Testis (tissue), 2 donors: ENCODE measurements at regions not wholly inside any gene's neighbourhood (a gene's known extent, or its start where the extent isn't known, plus 50 kb on each side); places are given as distances from the start of the nearest gene placed in this dataset.

ENCODE experiments used
- CTCF ChIP-seq, 3 experiments: fragments of 450-650 bp in 2 of 3; fragments of 200-600 bp in 1 of 3; sonication (generic) in 1 of 3; IDR thresholded peaks; one replicate each; pipeline ENCODE4 v1.5.1; 2016 to 2019; ENCODE audit warnings: antibody characterized with exemption in 3 of 3, mild to moderate bottlenecking in 2 of 3, moderate library complexity in 1 of 3
- POLR2A ChIP-seq: fragments of 450-650 bp; IDR thresholded peaks from one replicate; pipeline ENCODE4 v1.6.1; 2017; ENCODE audit warnings: antibody characterized with exemption, mild to moderate bottlenecking, moderate library complexity

GRCh38 chr5:74957906-74958305 lies 91.7 kb upstream of the FAM169A start:
- TF ChIP-seq POLR2A (no peak), CTCF (IDR thresholded peaks at IDR 0.05) (no peak)
